ENCODE measurements at regions not wholly inside any gene's neighbourhood (a gene's known extent, or its start where the extent isn't known, plus 50 kb on each side); places are given as distances from the start of the nearest gene placed in this dataset.
A peak's percentile ranks its signal among the peaks of the same experiment; 100 is the strongest.

- DNase-seq (ENCODE audit: low read depth): no peak
- no peak for TF ChIP-seq CTCF (conservative IDR thresholded peaks at IDR 0.05; ENCODE audit: low read depth, low read length)
- H3K4me3 ChIP-seq (ENCODE audit: low read length): no peak overlapping the region
Observed at GRCh38 chr11:134470238-134470637, 58.2 kb upstream of the B3GAT1 start.

- H3K4me3 ChIP-seq (ENCODE audit: low read length): no peak overlapping the region
- no peak for DNase-seq (ENCODE audit: low read depth)
- TF ChIP-seq CTCF (conservative IDR thresholded peaks at IDR 0.05; ENCODE audit: low read depth, low read length): no peak
Observed at GRCh38 chr11:134469627-134470026, 57.6 kb upstream of the B3GAT1 start.

GRCh38 chr11:134468796-134469195 lies 56.8 kb upstream of the B3GAT1 start:
- no peak for TF ChIP-seq CTCF (conservative IDR thresholded peaks at IDR 0.05; ENCODE audit: low read depth, low read length)
- no peak overlapping the region for H3K4me3 ChIP-seq (ENCODE audit: low read length)
- DNase-seq (ENCODE audit: low read depth): no peak

- H3K4me3 ChIP-seq (ENCODE audit: low read length): no peak overlapping the region
- no peak for DNase-seq (ENCODE audit: low read depth)
- TF ChIP-seq CTCF (conservative IDR thresholded peaks at IDR 0.05; ENCODE audit: low read depth, low read length): no peak
Observed at GRCh38 chr11:134468081-134468668, 56.1 kb upstream of the B3GAT1 start.

GRCh38 chr11:134466610-134467567 lies 54.8 kb upstream of the B3GAT1 start:
- TF ChIP-seq CTCF (conservative IDR thresholded peaks at IDR 0.05; ENCODE audit: low read depth, low read length): no peak
- DNase-seq (ENCODE audit: low read depth): peak; percentile 7
- H3K4me3 ChIP-seq (ENCODE audit: low read length): no peak overlapping the region

GRCh38 chr11:134466156-134466555 lies 54.1 kb upstream of the B3GAT1 start:
- TF ChIP-seq CTCF (conservative IDR thresholded peaks at IDR 0.05; ENCODE audit: low read depth, low read length): no peak
- H3K4me3 ChIP-seq (ENCODE audit: low read length): no peak overlapping the region
- peak; percentile 10 for DNase-seq (ENCODE audit: low read depth)
